ENCODE measurements at regions not wholly inside any gene's neighbourhood (a gene's known extent, or its start where the extent isn't known, plus 50 kb on each side); places are given as distances from the start of the nearest gene placed in this dataset. TPM values are rescaled to one million over a fixed set of nuclear protein-coding genes. Genes with fewer than 3 reads are reported as not detected.

Small RNA genes lying in the stretch of these regions (small RNA-seq; reads per million reads assigned to genes)
- gene AL356321.1 (ENCODE audit: low replicate concordance) (not detected), gene RF00402 (ENCODE audit: low replicate concordance) (not detected)
